ENCODE measurements at regions not wholly inside any gene's neighbourhood (a gene's known extent, or its start where the extent isn't known, plus 50 kb on each side); places are given as distances from the start of the nearest gene placed in this dataset.

DNA sequence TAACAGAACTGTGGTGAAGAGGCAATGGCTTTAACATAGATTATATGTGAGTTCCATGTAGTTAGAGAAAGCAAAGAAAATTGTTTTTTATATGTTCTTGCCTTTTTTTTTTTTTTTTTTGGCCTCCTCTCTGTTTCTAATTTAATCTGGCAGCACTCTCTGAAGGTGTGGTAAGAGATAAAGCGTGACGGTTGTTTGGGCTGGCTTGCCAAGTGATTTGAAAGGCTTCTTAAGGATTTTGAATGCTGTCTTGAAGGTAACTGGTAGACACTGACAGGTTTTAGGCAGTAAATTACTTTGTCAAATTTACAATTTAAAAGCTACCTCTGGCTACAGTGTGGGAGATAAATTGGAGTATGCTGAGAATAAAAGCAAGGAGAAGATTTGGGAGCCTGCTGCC, 269.3 kb upstream of the HS3ST1 start:
- no peak overlapping the region for H3K4me3 ChIP-seq (ENCODE audit: low read depth, low read length)
- DNase-seq (ENCODE audit: low read depth): peak; percentile 31
- no peak for TF ChIP-seq CTCF (IDR thresholded peaks at IDR 0.05; ENCODE audit: insufficient read depth, low read length)

DNA sequence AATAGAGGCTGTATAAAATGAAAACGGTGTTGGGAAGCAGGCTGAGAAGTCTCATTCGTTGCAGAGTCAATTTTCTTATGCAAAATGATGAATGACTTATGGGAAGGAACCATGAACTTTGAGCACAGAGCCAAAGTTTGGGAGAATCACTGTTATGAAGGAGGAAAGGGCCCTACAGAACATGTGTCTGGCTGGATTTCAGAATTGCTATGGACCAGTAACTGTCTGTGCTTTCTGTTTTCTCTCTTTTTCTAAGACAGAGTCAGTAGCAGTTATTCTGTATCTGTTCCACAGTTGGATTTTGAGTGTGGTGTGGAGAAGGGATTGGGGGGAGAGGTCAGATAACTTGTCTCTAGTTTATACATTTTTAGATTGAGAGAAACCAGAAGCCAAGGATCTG, 265.0 kb upstream of the HS3ST1 start:
- no peak for TF ChIP-seq CTCF (IDR thresholded peaks at IDR 0.05; ENCODE audit: insufficient read depth, low read length)

GRCh38 chr4:11691236-11691635, 262.5 kb upstream of the HS3ST1 start:
- no peak overlapping the region for H3K4me3 ChIP-seq (ENCODE audit: low read depth, low read length)
- no peak for DNase-seq (ENCODE audit: low read depth)
- TF ChIP-seq CTCF (IDR thresholded peaks at IDR 0.05; ENCODE audit: insufficient read depth, low read length): no peak

More for the DNA sequence above, 265.0 kb upstream of the HS3ST1 start:
- H3K4me3 ChIP-seq (ENCODE audit: low read depth, low read length): no peak overlapping the region
- no peak for DNase-seq (ENCODE audit: low read depth)

GRCh38 chr4:11687727-11688126, 259.0 kb upstream of the HS3ST1 start:
- no peak for TF ChIP-seq CTCF (IDR thresholded peaks at IDR 0.05; ENCODE audit: insufficient read depth, low read length)
- H3K4me3 ChIP-seq (ENCODE audit: low read depth, low read length): no peak overlapping the region
- no peak for DNase-seq (ENCODE audit: low read depth)

GRCh38 chr4:11685481-11685880, 256.8 kb upstream of the HS3ST1 start:
- no peak for TF ChIP-seq CTCF (IDR thresholded peaks at IDR 0.05; ENCODE audit: insufficient read depth, low read length)
- no peak for DNase-seq (ENCODE audit: low read depth)

GRCh38 chr4:11675051-11675800, 246.5 kb upstream of the HS3ST1 start:
- H3K4me3 ChIP-seq (ENCODE audit: low read depth, low read length): no peak overlapping the region
- no peak for DNase-seq (ENCODE audit: low read depth)
- TF ChIP-seq CTCF (IDR thresholded peaks at IDR 0.05; ENCODE audit: insufficient read depth, low read length): no peak

More at GRCh38 chr4:11685481-11685880, 256.8 kb upstream of the HS3ST1 start:
- H3K4me3 ChIP-seq (ENCODE audit: low read depth, low read length): no peak overlapping the region

DNA sequence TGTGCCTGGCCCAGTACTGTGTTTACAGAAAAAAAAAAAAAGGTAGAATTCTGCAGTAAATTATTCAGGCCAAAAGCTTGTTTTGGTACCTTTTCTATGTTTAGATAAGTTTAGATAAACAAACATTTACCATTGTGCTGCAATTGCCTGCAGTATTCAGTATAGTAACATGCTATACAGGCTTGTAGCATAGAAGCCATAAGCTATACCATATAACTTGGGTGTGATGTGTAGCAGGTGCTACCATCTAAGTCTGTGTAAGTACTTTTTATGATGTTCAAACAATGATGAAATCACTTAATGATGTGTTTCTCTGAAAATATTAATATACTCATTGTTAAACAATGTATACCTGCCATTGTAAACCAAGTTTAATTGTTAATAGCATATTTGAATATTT, 241.6 kb upstream of the HS3ST1 start:
- no peak for TF ChIP-seq CTCF (IDR thresholded peaks at IDR 0.05; ENCODE audit: insufficient read depth, low read length)
- no peak for DNase-seq (ENCODE audit: low read depth)
- no peak overlapping the region for H3K4me3 ChIP-seq (ENCODE audit: low read depth, low read length)
